ENCODE measurements at regions not wholly inside any gene's neighbourhood (a gene's known extent, or its start where the extent isn't known, plus 50 kb on each side); places are given as distances from the start of the nearest gene placed in this dataset.

DNA sequence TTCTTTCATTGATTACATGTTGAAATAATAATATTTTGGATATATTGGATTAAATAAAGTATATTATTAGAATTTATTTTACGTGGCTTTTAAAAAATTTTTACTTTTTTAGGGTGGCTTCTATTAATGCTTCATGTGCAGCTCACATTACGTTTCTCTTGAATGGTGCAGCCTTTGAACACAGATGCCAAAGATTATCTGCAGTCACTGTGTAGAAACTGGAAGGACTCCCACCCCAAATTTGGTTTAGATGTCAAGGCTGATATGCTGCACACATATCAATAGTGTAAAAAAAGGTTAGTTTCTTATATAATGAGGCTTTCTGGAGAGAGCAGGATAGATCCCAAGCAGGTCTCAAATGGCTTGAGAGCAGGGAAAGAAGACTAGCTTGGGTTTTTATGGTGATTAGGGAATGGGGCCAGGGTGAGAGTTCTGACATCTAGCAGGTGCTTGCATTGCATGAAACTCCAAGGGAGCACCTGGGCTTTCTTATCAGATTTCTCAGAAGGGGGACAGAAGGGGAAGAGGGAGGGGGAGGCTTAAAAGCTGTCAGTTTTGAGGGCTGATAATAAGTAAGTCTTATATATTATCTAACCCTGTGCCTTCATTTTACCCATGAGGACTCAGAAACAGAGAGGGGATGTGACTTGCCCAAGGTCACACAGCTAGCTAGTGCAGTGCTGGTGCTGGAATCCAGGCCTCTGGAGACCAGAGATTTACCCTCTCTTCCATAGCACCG is 89.6 kb downstream of the CHST2 start:
- DNase-seq, result no peak

DNA sequence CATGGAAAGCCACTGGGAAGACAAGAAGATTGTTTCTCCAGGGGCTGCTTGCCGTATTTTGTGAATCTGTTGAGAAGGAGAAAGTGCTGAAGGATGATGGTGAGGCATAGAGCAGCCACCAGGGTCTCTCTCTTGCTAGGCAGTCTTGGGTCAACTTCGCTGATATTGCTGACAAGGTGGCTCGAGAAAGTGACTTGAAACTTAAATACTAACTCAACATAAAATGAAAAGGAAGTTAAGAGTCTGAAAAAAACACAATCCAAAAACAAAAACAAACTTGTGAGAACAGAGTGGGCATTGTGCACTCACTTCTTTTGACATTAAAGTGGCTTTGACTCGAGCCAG is 90.1 kb downstream of the CHST2 start:
- no peak for DNase-seq

DNA sequence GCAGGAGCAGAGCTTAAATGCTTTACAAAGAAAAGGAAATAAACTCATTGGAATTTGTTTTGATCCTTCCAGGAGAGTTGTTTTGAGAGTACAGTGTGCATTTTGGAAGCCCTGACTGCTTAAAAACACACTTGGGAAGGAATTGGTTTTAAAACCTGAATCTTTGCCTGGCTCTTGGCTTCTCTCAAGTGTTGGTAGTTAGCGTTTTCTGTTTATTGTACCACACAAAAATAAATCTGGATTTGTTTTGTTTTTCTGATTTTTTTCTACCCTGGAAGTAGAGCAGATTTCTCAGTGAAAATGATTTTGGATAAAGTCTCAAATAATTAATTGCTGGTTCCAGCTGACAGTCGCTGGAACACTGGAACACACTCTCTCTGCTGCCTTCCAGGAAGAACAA is 90.6 kb downstream of the CHST2 start:
- no peak for DNase-seq

DNA sequence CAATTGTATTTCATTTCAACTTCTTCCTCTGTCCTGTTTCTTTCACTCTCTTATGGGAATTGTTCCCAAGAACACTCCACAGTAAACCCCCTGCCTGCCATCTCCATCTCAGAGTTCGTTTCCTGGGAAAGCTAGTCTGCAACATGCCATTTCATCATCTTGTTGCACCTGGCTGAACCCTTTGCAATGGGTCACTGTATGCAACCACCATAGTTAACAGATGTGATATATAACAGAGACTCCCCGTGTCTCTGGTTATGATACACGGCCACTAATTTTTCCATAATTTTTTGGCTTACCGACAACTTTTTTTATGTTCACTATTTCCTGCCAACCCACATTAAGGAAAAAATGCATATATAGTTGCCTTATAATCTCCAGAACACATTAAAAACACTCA is 95.5 kb downstream of the CHST2 start:
- DNase-seq, result no peak
